ENCODE measurements at regions not wholly inside any gene's neighbourhood (a gene's known extent, or its start where the extent isn't known, plus 50 kb on each side); places are given as distances from the start of the nearest gene placed in this dataset.

DNA sequence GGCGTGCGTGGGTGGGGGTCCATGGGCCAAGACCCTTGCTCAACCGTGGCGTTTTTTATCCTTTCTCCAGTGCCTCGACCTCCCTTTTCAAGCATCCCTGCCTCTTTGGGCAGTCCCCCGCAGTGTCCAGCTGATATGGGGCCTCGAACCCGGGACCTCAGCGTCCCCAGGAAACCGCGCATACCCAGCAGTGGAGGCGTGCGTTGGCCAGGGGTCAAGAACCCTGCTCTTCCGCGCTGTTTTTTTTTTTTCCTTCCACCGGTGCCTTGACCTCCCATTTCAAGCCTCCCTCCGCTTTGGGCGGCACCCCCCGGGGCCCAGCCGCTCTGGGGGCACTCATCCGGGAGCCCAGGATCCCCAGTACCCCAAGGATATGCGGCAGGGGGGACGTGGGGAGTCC lies 325.8 kb downstream of the ALG10 start:
- no TSS peak for BruUV-seq (replicated peaks)
- no peak overlapping the region for H3K4me3 Mint-ChIP-seq (ENCODE audit: unreplicated experiment)

DNA sequence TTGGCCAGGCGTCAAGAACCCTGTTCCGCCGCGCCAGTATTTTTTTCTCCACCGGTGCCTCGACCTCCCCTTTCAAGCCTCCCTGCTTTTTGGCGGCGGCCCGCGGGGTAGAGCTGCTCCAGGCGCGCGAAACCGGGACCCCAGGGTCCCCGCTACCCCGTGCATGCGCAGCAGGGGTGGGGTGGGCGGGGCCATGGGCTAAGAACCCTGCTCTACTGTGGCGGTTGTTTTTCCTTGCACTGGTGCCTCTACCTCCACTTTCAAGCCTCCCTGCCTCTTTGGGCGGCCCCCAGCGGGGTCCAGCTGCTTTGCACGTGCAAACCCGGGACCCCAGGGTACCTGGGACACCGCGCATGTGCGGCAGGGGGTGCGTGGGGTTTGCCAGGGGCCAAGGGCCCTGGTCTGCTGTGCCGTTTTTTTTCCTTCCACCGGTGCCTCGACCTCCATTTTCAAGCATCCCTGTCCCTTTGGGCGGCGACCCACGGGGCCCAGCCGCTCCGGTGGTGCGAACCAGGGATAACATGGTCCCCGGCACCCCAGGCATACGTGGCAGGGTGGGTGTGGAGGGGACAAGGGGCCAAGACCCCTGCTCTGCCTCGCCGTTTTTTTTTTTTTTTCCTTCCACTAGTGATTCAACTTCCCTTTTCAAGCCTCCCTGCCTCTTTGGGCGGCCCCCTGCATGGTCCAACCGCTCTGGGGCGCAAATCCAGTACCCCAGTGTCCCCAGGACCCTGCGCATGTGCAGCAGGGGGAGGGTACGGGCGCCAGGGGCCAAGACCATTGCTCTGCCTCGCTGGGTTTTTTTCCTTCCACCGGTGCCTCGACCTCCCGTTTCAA lies 326.8 kb downstream of the ALG10 start:
- H3K36me3 ChIP-seq (ENCODE audit: control insufficient read depth, insufficient read depth, low read length): no peaks in the 10 kb centered on the region
- no TSS peak for BruUV-seq (replicated peaks)
- Mint-ChIP-seq H3K36me3 (ENCODE audit: insufficient read depth, unreplicated experiment) (peaks cover 12% of the 10 kb centered on the region), H3K27me3 (ENCODE audit: insufficient read depth, unreplicated experiment) (peaks cover 29% of the 10 kb centered on the region), H3K27ac (ENCODE audit: unreplicated experiment) (no peak overlapping the region), H3K4me1 (ENCODE audit: low read depth, unreplicated experiment) (peaks cover 12% of the 10 kb centered on the region), H3K9me3 (ENCODE audit: unreplicated experiment) (no peaks in the 10 kb centered on the region), H3K4me3 (ENCODE audit: unreplicated experiment) (peak overlapping the region; percentile 70)
- POLR2A ChIA-PET: no interaction called here
- intact Hi-C loops (cut with micrococcal nuclease; ENCODE audit: unreplicated experiment): no loop called here
- no peaks in the 10 kb centered on the region for H3K27me3 ChIP-seq (replicated peaks; ENCODE audit: control insufficient read depth, insufficient read depth, low read length)
- no peak overlapping the region for H3K4me3 ChIP-seq (ENCODE audit: low read depth, low read length)
- peaks cover 4% of the 10 kb centered on the region; the same call in 1 of the 2 replicates for H3K4me1 ChIP-seq
- H3K9me3 ChIP-seq: no peaks in the 10 kb centered on the region
- CTCF ChIA-PET: no interaction called here
- DNase-seq: no peak
- TF ChIP-seq, protein P1, sequence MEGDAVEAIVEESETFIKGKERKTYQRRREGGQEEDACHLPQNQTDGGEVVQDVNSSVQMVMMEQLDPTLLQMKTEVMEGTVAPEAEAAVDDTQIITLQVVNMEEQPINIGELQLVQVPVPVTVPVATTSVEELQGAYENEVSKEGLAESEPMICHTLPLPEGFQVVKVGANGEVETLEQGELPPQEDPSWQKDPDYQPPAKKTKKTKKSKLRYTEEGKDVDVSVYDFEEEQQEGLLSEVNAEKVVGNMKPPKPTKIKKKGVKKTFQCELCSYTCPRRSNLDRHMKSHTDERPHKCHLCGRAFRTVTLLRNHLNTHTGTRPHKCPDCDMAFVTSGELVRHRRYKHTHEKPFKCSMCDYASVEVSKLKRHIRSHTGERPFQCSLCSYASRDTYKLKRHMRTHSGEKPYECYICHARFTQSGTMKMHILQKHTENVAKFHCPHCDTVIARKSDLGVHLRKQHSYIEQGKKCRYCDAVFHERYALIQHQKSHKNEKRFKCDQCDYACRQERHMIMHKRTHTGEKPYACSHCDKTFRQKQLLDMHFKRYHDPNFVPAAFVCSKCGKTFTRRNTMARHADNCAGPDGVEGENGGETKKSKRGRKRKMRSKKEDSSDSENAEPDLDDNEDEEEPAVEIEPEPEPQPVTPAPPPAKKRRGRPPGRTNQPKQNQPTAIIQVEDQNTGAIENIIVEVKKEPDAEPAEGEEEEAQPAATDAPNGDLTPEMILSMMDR (IDR thresholded peaks at IDR 0.05; ENCODE audit: insufficient read depth in 1 of 2, low read depth in 1 of 2, low read length in 1 of 2, severe bottlenecking in 1 of 2, unreplicated experiment in 1 of 2): no peak

More for the DNA sequence above, 325.8 kb downstream of the ALG10 start:
- no peak overlapping the region for H3K4me3 ChIP-seq (ENCODE audit: low read depth, low read length)
- intact Hi-C loops (cut with micrococcal nuclease; ENCODE audit: unreplicated experiment): no loop called here
- no peaks in the 10 kb centered on the region for H3K9me3 Mint-ChIP-seq (ENCODE audit: unreplicated experiment)
- peaks cover 12% of the 10 kb centered on the region for H3K36me3 Mint-ChIP-seq (ENCODE audit: insufficient read depth, unreplicated experiment)
- H3K27me3 ChIP-seq (replicated peaks; ENCODE audit: control insufficient read depth, insufficient read depth, low read length): no peaks in the 10 kb centered on the region
- TF ChIP-seq, protein P1 (IDR thresholded peaks at IDR 0.05; ENCODE audit: insufficient read depth in 1 of 2, low read depth in 1 of 2, low read length in 1 of 2, severe bottlenecking in 1 of 2, unreplicated experiment in 1 of 2): no peak
- no peaks in the 10 kb centered on the region for H3K36me3 ChIP-seq (ENCODE audit: control insufficient read depth, insufficient read depth, low read length)
- POLR2A ChIA-PET: no interaction called here
- peaks cover 4% of the 10 kb centered on the region; the same call in 1 of the 2 replicates for H3K4me1 ChIP-seq
- no peak for DNase-seq
- H3K27me3 Mint-ChIP-seq (ENCODE audit: insufficient read depth, unreplicated experiment): peaks cover 29% of the 10 kb centered on the region
- H3K9me3 ChIP-seq: no peaks in the 10 kb centered on the region
- CTCF ChIA-PET: no interaction called here
- H3K4me1 Mint-ChIP-seq (ENCODE audit: low read depth, unreplicated experiment): peaks cover 12% of the 10 kb centered on the region
- no peak overlapping the region for H3K27ac Mint-ChIP-seq (ENCODE audit: unreplicated experiment)

DNA sequence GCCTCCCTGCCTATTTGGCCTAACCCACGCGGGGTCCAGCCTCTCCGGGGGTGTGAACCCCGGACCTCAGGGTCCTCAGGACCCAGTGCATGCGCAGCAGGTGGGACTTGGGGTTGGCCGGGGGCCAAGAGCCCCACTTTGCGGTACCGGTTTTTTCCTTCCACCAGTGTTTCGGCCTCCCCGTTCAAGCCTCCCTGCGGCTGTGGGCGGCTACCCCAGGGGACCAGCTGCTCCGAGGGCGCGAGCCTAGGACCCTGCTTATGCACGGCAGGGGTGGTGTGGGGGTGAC lies 327.3 kb downstream of the ALG10 start:
- ChIA-PET CTCF (no interaction called here), POLR2A (no interaction called here)
- H3K27ac Mint-ChIP-seq (ENCODE audit: unreplicated experiment): no peak overlapping the region
- intact Hi-C loops (cut with micrococcal nuclease; ENCODE audit: unreplicated experiment): no loop called here
- peaks cover 12% of the 10 kb centered on the region for H3K36me3 Mint-ChIP-seq (ENCODE audit: insufficient read depth, unreplicated experiment)
- Histone ChIP-seq H3K9me3 (0 out of 2 replicates have a peak, but pooled peaks cover 3% of the 10 kb centered on the region), H3K36me3 (ENCODE audit: control insufficient read depth, insufficient read depth, low read length) (no peaks in the 10 kb centered on the region), H3K4me1 (peaks cover 4% of the 10 kb centered on the region; the same call in 1 of the 2 replicates), H3K4me3 (ENCODE audit: low read depth, low read length) (no peak overlapping the region), H3K27me3 (replicated peaks; ENCODE audit: control insufficient read depth, insufficient read depth, low read length) (no peaks in the 10 kb centered on the region)
- H3K4me1 Mint-ChIP-seq (ENCODE audit: low read depth, unreplicated experiment): peaks cover 12% of the 10 kb centered on the region
- peaks cover 29% of the 10 kb centered on the region for H3K27me3 Mint-ChIP-seq (ENCODE audit: insufficient read depth, unreplicated experiment)
- TF ChIP-seq, protein P1 (IDR thresholded peaks at IDR 0.05; ENCODE audit: insufficient read depth in 1 of 2, low read depth in 1 of 2, low read length in 1 of 2, severe bottlenecking in 1 of 2, unreplicated experiment in 1 of 2): no peak
- BruUV-seq (replicated peaks): no TSS peak
- no peak for DNase-seq
- peak overlapping the region; percentile 70 for H3K4me3 Mint-ChIP-seq (ENCODE audit: unreplicated experiment)
- H3K9me3 Mint-ChIP-seq (ENCODE audit: unreplicated experiment): no peaks in the 10 kb centered on the region
